ENCODE measurements at regions not wholly inside any gene's neighbourhood (a gene's known extent, or its start where the extent isn't known, plus 50 kb on each side); places are given as distances from the start of the nearest gene placed in this dataset.

DNA sequence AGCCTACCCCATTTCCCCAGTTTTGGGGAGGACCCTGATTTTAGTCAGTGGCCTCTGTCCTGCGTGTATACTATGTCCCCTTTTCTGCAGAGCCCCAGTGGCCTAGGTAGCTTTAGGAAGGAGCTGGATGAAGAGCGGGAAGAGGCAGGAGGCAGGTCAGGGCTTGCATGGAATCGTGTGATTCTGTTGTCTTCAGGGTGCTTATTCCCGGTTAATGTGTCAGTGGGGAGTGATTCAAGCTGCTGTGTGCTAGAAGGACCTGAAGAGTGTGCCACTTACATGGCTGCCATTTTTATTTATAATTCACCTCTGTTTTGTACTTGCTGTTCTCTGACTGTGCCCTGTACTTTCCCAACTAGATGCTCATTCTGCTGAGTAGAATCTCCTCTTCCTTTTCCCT lies 127.3 kb upstream of the AMOT start:
- TF ChIP-seq, protein P1, sequence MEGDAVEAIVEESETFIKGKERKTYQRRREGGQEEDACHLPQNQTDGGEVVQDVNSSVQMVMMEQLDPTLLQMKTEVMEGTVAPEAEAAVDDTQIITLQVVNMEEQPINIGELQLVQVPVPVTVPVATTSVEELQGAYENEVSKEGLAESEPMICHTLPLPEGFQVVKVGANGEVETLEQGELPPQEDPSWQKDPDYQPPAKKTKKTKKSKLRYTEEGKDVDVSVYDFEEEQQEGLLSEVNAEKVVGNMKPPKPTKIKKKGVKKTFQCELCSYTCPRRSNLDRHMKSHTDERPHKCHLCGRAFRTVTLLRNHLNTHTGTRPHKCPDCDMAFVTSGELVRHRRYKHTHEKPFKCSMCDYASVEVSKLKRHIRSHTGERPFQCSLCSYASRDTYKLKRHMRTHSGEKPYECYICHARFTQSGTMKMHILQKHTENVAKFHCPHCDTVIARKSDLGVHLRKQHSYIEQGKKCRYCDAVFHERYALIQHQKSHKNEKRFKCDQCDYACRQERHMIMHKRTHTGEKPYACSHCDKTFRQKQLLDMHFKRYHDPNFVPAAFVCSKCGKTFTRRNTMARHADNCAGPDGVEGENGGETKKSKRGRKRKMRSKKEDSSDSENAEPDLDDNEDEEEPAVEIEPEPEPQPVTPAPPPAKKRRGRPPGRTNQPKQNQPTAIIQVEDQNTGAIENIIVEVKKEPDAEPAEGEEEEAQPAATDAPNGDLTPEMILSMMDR (IDR thresholded peaks at IDR 0.05; ENCODE audit: borderline replicate concordance, insufficient read depth, low read depth, low read length), result no peak
- no peak overlapping the region for H3K4me3 ChIP-seq (ENCODE audit: low read depth, low read length)

DNA sequence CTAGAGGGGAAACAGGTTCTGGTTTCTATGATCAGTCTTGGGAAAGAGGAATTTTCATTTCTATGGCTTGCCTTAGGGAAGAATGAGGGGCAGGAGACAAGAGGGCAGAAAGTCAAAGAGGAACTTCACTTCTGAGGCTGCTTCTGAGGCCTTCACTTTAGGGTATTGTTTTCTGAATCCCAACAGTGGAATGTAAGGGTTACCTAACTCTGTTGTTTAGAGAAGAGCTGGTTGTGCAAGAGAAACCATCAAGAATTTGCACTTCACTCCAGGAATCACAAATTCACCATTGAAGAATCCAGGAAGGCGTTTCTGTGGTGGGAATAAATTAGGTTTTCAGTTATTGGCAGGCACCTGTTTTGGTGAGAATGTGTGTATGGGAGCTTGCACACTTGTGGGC lies 126.7 kb upstream of the AMOT start:
- H3K4me3 ChIP-seq (ENCODE audit: low read depth, low read length), result no peak overlapping the region
- TF ChIP-seq, protein P1 (IDR thresholded peaks at IDR 0.05; ENCODE audit: borderline replicate concordance, insufficient read depth, low read depth, low read length), result no peak

DNA sequence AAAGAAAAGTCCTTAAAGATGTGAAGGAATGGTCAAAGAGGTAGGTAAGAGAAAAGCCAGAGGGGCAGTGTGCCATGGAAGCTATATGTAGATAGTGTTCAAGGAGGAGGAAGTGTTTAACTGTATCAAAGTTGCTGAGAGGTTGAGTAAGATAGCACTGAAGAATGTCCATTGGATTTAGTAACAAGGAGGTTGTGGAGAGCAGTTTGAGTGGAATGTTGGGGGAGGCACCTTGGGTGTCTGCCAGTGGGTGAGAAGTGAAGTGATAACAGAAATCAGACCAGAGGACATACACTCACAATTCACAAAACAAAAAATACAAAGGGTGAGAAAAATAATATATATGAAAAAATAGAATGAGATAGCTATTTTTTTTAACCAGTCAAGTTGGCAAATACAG lies 121.3 kb upstream of the AMOT start:
- H3K4me3 ChIP-seq (ENCODE audit: low read depth, low read length), result no peak overlapping the region
- TF ChIP-seq, protein P1 (IDR thresholded peaks at IDR 0.05; ENCODE audit: borderline replicate concordance, insufficient read depth, low read depth, low read length), result no peak

DNA sequence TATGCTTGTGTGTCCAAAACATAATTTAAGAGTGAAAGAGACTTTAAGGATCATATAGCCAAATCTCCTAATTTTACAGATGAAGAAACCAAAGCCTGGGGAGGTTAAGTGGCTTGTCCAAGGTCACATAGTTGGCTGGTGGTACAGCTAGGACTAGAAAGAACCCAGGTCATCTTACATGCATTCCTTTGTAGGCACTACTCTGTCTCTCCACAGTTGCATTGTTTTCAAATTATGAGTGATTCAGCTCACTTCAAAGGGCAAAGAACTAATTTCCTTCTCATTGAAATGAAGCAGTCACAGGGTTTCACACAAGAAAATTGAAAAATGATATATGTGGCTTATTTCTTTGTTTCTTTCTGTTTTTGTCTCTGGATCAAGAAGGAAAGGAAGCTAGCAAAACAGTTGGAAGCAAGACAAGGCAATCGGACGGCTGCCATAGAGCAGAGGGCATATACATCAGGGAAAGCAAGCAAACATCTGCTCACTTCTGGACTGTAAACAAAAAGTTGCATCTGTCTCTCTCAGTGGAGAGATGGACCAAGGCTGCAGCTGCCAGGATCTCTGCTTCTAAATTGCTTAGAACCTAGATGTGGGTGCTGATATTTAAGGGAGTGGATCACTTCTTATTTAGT lies 107.5 kb upstream of the AMOT start:
- H3K4me3 ChIP-seq (ENCODE audit: low read depth, low read length), result no peak overlapping the region
- TF ChIP-seq, protein P1 (IDR thresholded peaks at IDR 0.05; ENCODE audit: borderline replicate concordance, insufficient read depth, low read depth, low read length), result no peak

DNA sequence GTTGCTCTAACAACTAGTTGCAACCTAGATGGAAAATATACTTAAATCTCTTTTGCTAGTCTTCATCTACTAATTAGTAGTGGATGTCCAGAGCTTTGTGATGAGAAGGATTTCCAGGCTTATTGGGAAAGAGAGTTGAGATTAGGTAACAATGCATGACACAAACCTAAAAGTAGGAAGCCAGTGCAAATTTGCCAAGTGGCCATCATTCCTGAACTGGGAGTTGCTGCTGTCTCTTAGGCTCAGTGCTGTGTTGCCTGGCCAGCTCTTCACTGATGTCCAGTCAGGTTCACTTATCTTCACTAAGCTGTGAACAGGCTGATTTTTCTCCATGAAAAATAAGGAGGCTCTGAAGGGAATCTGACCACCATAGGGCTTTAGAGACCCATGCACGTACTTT lies 105.6 kb upstream of the AMOT start:
- no peak overlapping the region for H3K4me3 ChIP-seq (ENCODE audit: low read depth, low read length)
- TF ChIP-seq, protein P1 (IDR thresholded peaks at IDR 0.05; ENCODE audit: borderline replicate concordance, insufficient read depth, low read depth, low read length), result no peak

DNA sequence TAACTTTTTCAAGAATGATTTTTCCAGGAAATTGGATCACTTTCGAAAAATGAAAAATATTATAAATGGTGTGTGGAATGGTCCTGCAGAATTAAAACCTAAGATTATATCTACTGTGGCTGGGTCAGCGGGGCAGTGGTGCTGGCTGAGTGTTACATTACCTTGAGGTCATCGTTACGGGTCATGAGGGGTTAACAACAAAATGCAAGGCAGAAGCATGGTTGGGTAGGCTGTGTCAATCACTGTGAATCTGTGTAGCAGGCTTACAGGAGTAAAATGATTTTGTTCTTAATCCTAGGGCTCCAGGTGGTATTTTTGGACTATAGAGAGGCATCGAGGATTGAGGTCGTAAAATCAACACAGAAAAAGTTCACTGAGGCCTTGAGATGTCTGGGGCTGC lies 105.2 kb upstream of the AMOT start:
- H3K4me3 ChIP-seq (ENCODE audit: low read depth, low read length), result no peak overlapping the region
- TF ChIP-seq, protein P1 (IDR thresholded peaks at IDR 0.05; ENCODE audit: borderline replicate concordance, insufficient read depth, low read depth, low read length), result no peak

DNA sequence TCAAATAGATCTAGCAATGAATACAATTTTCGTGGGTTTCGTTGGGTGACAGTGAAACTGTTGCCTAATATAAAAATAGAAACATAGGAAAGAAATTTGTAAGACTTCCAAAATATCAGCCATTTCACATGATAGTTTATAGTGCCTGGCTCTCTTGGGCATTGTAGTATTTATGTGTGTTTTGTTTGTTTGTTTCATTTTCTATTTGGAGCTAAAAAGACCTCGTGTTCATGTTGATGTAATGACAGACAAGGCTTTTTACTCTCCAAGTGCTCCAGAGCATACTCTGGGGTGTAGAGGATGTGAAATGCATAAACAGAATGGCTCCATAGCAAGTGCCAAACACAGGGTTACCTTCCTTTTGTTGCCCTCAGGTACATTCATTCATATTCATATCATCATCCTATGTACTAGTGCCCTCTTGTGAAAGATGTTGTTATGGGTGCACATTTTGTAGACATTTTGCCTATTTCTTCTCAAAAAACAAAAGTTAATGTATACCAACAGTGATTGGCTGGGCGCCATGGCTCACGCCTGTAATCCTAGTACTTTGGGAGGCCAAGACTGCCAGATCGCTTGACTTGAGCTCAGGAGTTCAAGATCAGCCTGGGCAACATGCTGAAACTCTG lies 100.7 kb upstream of the AMOT start:
- TF ChIP-seq, protein P1 (IDR thresholded peaks at IDR 0.05; ENCODE audit: borderline replicate concordance, insufficient read depth, low read depth, low read length), result no peak
- no peak overlapping the region for H3K4me3 ChIP-seq (ENCODE audit: low read depth, low read length)

Data from GM12875 (cell line).